SK-N-SH treated with all-trans-retinoic acid at 6 μM for 48 hours (cell line): ENCODE measurements at regions not wholly inside any gene's neighbourhood (a gene's known extent, or its start where the extent isn't known, plus 50 kb on each side); places are given as distances from the start of the nearest gene placed in this dataset.

Source experiments
- ATAC-seq: fragments of 200-7000 bp; cut with Tn5 transposase; 3 replicates; pipeline ENCODE4 v1.9.1; 2020; ENCODE audit warnings: mild to moderate bottlenecking, moderate library complexity
- ARNTL ChIP-seq: fragments of 450-650 bp; formaldehyde crosslinking; IDR thresholded peaks from 2 replicates; pipeline ENCODE4 v1.5.0; 2020; ENCODE audit warnings: low read depth, mild to moderate bottlenecking, moderate library complexity, borderline replicate concordance
- BACH2 ChIP-seq: fragments of 250-450 bp; sonication (Bioruptor Pico); IDR thresholded peaks from 2 replicates; pipeline ENCODE4 v1.9.0; 2021; ENCODE audit warnings: mild to moderate bottlenecking, borderline replicate concordance
- CREB5 ChIP-seq: fragments of 250-450 bp; sonication (Bioruptor Pico); IDR thresholded peaks from 2 replicates; pipeline ENCODE4 v1.5.1; 2020; ENCODE audit warnings: low read depth, mild to moderate bottlenecking, moderate library complexity
- CSDC2 ChIP-seq: fragments of 250-450 bp; sonication (Bioruptor Pico); IDR thresholded peaks from 2 replicates; pipeline ENCODE4 v1.5.0; 2020; ENCODE audit warnings: mild to moderate bottlenecking, moderate library complexity
- CSRNP3 ChIP-seq: fragments of 250-450 bp; sonication (Bioruptor Pico); IDR thresholded peaks from 2 replicates; pipeline ENCODE4 v1.5.1; 2021; ENCODE audit warnings: mild to moderate bottlenecking, moderate library complexity
- ESRRG ChIP-seq: fragments of 250-450 bp; sonication (Bioruptor Pico); IDR thresholded peaks from 2 replicates; pipeline ENCODE4 v1.6.1; 2021; ENCODE audit warnings: mild to moderate bottlenecking
- GLIS3 ChIP-seq: fragments of 250-450 bp; sonication (Bioruptor Pico); IDR thresholded peaks from 2 replicates; pipeline ENCODE4 v1.5.0; 2020; ENCODE audit warnings: mild to moderate bottlenecking, moderate library complexity
- ISL1 ChIP-seq: fragments of 250-450 bp; sonication (Bioruptor Pico); IDR thresholded peaks from 2 replicates; pipeline ENCODE4 v2.1.2; 2022; ENCODE audit warnings: mild to moderate bottlenecking, moderate library complexity
- OSR1 ChIP-seq: fragments of 250-450 bp; sonication (Bioruptor Pico); IDR thresholded peaks from 2 replicates; pipeline ENCODE4 v1.8.0; 2022; ENCODE audit warnings: moderate library complexity, mild to moderate bottlenecking, inconsistent platforms
- PATZ1 ChIP-seq: fragments of 250-450 bp; sonication (Bioruptor Pico); IDR thresholded peaks from 2 replicates; pipeline ENCODE4 v1.8.0; 2020; ENCODE audit warnings: mild to moderate bottlenecking, moderate library complexity, borderline replicate concordance
- POU6F1 ChIP-seq: fragments of 250-450 bp; sonication (Bioruptor Pico); IDR thresholded peaks from 2 replicates; pipeline ENCODE4 v1.8.0; 2021; ENCODE audit warnings: low read depth, mild to moderate bottlenecking, moderate library complexity, borderline replicate concordance
- SNAI2 ChIP-seq: fragments of 250-450 bp; sonication (Bioruptor Pico); IDR thresholded peaks from 2 replicates; pipeline ENCODE4 v1.5.0; 2020; ENCODE audit warnings: mild to moderate bottlenecking, moderate library complexity
- TOX ChIP-seq: fragments of 250-450 bp; sonication (Bioruptor Pico); IDR thresholded peaks from 2 replicates; pipeline ENCODE4 v1.8.0; 2021; ENCODE audit warnings: mild to moderate bottlenecking, moderate library complexity, borderline replicate concordance
- TSHZ2 ChIP-seq: fragments of 250-450 bp; sonication (Bioruptor Pico); IDR thresholded peaks from 2 replicates; pipeline ENCODE4 v1.5.0; 2020; ENCODE audit warnings: mild to moderate bottlenecking, moderate library complexity
- ZC3H10 ChIP-seq: fragments of 250-450 bp; sonication (Bioruptor Pico); IDR thresholded peaks from 2 replicates; pipeline ENCODE4 v1.5.1; 2021; ENCODE audit warnings: mild to moderate bottlenecking, moderate library complexity
- ZFP3 ChIP-seq: fragments of 250-450 bp; sonication (Bioruptor Pico); IDR thresholded peaks from 2 replicates; pipeline ENCODE4 v1.5.0; 2020; ENCODE audit warnings: mild to moderate bottlenecking, moderate library complexity
- ZFP30 ChIP-seq: fragments of 450-650 bp; formaldehyde crosslinking; IDR thresholded peaks from 2 replicates; pipeline ENCODE4 v1.5.0; 2022; ENCODE audit warnings: mild to moderate bottlenecking, moderate library complexity
- ZNF565 ChIP-seq: fragments of 450-650 bp; formaldehyde crosslinking; conservative IDR thresholded peaks from 2 replicates; pipeline ENCODE4 v1.5.0; 2020; ENCODE audit warnings: low read depth, mild to moderate bottlenecking, moderate library complexity

GRCh38 chr14:25430808-25431207 is 380.9 kb upstream of the STXBP6 start:
- TF ChIP-seq ZNF565 (CRISPR knock-in tag) (no peak), GLIS3 (no peak), BACH2 (no peak), CSDC2 (CRISPR knock-in tag) (no peak), ESRRG (CRISPR knock-in tag) (no peak), SNAI2 (no peak), CREB5 (CRISPR knock-in tag) (no peak), ZFP30 (no peak), ZFP3 (CRISPR knock-in tag) (no peak), CSRNP3 (CRISPR knock-in tag) (no peak), OSR1 (CRISPR knock-in tag) (no peak), ISL1 (no peak), ZC3H10 (CRISPR knock-in tag) (no peak), ARNTL (CRISPR knock-in tag) (no peak), PATZ1 (CRISPR knock-in tag) (no peak), POU6F1 (CRISPR knock-in tag) (no peak)

GRCh38 chr14:25412998-25413397 is 363.1 kb upstream of the STXBP6 start:
- TF ChIP-seq PATZ1 (CRISPR knock-in tag) (no peak), TSHZ2 (CRISPR knock-in tag) (no peak), TOX (CRISPR knock-in tag) (no peak), ISL1 (no peak)
- no peak for ATAC-seq

More at GRCh38 chr14:25430808-25431207, 380.9 kb upstream of the STXBP6 start:
- no peak for ATAC-seq
